ENCODE measurements at regions not wholly inside any gene's neighbourhood (a gene's known extent, or its start where the extent isn't known, plus 50 kb on each side); places are given as distances from the start of the nearest gene placed in this dataset.
"Not testable (repeated sequence)": the region's sequence is repeated elsewhere in the genome, so short reads cannot be mapped to it uniquely, and the experiment has no call there.

DNA sequence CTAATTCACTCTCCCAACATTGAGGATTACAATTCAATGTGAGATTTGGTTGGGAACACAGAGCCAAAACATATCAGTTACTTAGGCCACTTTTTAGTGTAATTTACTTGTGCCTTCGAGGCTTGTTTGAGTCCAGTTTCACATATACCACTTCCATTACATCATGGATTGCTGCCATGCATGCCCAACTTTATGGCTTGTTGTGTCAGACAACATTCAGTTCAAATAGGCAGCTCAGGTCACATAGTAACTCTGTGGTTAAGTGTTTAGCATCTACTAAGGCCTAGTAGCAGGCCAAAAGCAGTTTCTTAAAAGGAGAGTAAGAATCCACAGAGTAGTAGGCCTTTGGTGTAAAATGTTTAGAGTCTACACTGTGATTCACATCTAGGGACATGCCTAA lies 164.3 kb upstream of the GMNC start:
- Histone ChIP-seq H3K36me3 (ENCODE audit: insufficient read depth, low read length) (no peaks in the 10 kb centered on the region), H3K9ac (ENCODE audit: insufficient read length) (no peak overlapping the region), H3K4me3 (no peak overlapping the region), H3K9me3 (ENCODE audit: low read depth, low read length) (no peaks in the 10 kb centered on the region), H3K27ac (no peak overlapping the region)
- TF ChIP-seq EZH2 (IDR thresholded peaks at IDR 0.05): no peak
- no peak for TF ChIP-seq FOXP2 (optimal IDR thresholded peaks at IDR 0.05; ENCODE audit: control extremely low read depth, extremely low read length, insufficient read depth)
- no peak for TF ChIP-seq POLR2AphosphoS5 (IDR thresholded peaks at IDR 0.05; ENCODE audit: borderline replicate concordance, low read depth, low read length)
- DNase-seq (ENCODE audit: low read depth, low spot score): no peak

DNA sequence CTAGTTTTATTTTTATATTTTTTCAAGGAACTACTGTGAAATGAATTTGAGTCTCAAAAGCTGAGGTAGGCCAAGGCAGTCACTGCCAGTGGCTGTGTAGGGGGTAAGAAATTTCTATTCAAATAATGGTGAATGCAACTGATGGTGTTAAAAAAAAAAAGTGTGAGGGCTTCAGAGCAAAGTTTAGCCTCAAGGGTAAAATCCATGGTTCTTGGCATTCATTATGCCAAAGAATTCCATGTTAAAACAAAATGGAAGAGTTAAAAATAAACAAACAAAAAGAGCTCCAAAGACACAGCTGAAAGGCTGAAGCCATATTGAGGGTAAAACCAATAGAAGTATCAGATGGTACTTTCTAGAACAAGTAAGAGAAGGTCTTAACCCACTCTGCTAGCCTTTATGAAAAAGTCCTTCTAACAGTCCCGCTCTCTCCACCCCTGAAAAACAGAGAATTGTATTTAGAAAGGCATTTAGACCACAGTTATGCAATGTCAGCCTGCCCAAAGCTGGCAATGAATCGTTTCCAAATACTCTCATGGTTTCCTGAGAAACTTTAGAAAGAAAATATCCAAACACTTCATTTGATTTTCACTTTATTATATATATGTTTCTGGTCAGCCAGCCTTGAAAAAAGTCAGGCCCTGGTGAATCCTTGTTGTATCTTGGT lies 158.4 kb upstream of the GMNC start:
- H3K36me3 ChIP-seq (ENCODE audit: insufficient read depth, low read length): no peaks in the 10 kb centered on the region
- H3K9ac ChIP-seq (ENCODE audit: insufficient read length): no peak overlapping the region
- DNase-seq (ENCODE audit: low read depth, low spot score): no peak

DNA sequence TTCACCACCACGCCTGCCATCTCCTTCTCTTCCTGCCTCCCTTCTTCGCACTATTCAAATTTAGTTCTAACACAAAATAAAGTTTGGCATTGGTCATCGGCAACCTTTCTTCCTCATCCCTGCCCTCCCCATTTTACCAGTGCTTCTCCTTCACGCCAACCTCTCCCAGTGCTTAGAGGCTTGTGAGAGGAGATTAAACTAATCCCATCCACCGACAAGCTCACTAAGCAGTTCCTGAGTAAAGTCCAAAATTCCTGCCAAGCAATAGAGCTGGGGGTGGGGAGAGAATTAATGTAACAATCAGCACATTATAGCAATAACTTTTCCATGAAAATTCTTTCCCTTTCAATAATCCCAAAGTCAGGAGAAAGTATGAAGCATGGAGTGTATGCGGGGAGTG lies 157.4 kb upstream of the GMNC start:
- no peak overlapping the region for H3K9ac ChIP-seq (ENCODE audit: insufficient read length)
- no peak overlapping the region for H3K4me3 ChIP-seq
- H3K9me3 ChIP-seq (ENCODE audit: low read depth, low read length): no peaks in the 10 kb centered on the region
- TF ChIP-seq POLR2AphosphoS5 (IDR thresholded peaks at IDR 0.05; ENCODE audit: borderline replicate concordance, low read depth, low read length): no peak
- TF ChIP-seq FOXP2 (optimal IDR thresholded peaks at IDR 0.05; ENCODE audit: control extremely low read depth, extremely low read length, insufficient read depth): no peak
- no peak for TF ChIP-seq EZH2 (IDR thresholded peaks at IDR 0.05)
- DNase-seq (ENCODE audit: low read depth, low spot score): no peak
- no peaks in the 10 kb centered on the region for H3K36me3 ChIP-seq (ENCODE audit: insufficient read depth, low read length)
- no peak overlapping the region for H3K27ac ChIP-seq

More for the DNA sequence above, 158.4 kb upstream of the GMNC start:
- no peak overlapping the region for H3K4me3 ChIP-seq
- no peak overlapping the region for H3K27ac ChIP-seq
- TF ChIP-seq FOXP2 (optimal IDR thresholded peaks at IDR 0.05; ENCODE audit: control extremely low read depth, extremely low read length, insufficient read depth) (no peak), POLR2AphosphoS5 (IDR thresholded peaks at IDR 0.05; ENCODE audit: borderline replicate concordance, low read depth, low read length) (no peak), EZH2 (IDR thresholded peaks at IDR 0.05) (no peak)
- H3K9me3 ChIP-seq (ENCODE audit: low read depth, low read length): no peaks in the 10 kb centered on the region

DNA sequence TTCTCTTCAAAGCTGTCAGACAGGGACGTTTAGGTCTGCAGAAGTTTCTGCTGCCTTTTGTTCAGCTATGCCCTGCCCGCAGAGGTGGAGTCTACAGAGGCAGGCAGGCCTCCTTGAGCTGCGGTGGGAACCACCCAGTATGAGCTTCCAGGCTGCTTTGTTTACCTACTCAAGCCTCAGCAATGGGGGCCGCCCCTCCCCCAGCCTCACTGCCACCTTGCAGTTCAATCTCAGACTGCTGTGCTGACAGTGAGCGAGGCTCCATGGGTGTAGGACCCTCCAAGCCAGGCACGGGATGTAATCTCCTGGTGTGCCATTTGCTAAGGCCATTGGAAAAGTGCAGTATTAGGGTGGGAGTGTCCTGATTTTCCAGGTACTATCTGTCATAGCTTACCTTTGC lies 153.5 kb upstream of the GMNC start:
- H3K27ac ChIP-seq; DNase-seq (ENCODE audit: low read depth, low spot score); H3K9me3 ChIP-seq (ENCODE audit: low read depth, low read length); H3K4me3 ChIP-seq; H3K36me3 ChIP-seq (ENCODE audit: insufficient read depth, low read length); H3K9ac ChIP-seq (ENCODE audit: insufficient read length): not testable (repeated sequence)

DNA sequence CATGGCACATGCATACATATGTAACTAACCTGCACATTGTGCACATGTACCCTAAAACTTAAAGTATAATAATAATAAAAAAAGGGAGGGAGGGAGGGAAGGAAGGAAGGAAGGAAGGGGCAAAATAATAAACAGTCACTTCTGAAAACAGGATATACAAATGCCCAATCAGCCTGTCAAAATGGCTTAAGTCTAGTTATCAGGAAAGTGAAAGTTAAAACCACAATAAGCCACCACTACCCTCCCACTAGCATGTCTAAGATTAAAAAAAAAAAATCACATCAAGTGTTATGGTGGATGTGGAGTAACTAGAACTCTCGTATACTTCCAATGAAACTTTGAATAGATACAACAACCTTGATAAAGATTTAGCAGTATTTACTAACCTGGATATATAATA lies 145.6 kb upstream of the GMNC start:
- H3K27ac ChIP-seq: no peak overlapping the region
- DNase-seq (ENCODE audit: low read depth, low spot score): no peak
- no peak for TF ChIP-seq EZH2 (IDR thresholded peaks at IDR 0.05)
- no peaks in the 10 kb centered on the region for H3K36me3 ChIP-seq (ENCODE audit: insufficient read depth, low read length)
- no peaks in the 10 kb centered on the region for H3K9me3 ChIP-seq (ENCODE audit: low read depth, low read length)
- no peak overlapping the region for H3K4me3 ChIP-seq
- no peak overlapping the region for H3K9ac ChIP-seq (ENCODE audit: insufficient read length)

DNA sequence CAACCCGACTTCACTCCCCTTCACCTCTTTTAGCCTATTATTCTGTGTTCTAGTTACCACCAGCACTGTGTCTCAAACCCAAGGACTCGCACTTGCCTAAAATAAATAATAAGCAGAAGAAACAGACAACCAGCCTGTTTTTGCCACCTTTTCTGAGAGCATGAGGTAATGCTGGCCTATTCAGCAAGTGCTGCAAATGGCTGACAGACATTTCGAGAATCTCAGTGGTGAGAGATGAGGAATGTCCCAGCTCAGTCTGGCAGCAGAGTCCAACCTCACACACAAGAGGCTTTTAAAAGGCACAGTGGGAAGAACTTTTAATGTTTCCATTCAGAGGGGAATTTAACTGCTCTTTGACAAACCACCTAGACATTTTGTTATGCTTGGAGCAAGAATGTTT lies 143.3 kb upstream of the GMNC start:
- Histone ChIP-seq H3K9ac (ENCODE audit: insufficient read length) (no peak overlapping the region), H3K36me3 (ENCODE audit: insufficient read depth, low read length) (no peaks in the 10 kb centered on the region), H3K4me3 (no peak overlapping the region), H3K27ac (no peak overlapping the region), H3K9me3 (ENCODE audit: low read depth, low read length) (no peaks in the 10 kb centered on the region)
- no peak for DNase-seq (ENCODE audit: low read depth, low spot score)
- TF ChIP-seq POLR2AphosphoS5 (IDR thresholded peaks at IDR 0.05; ENCODE audit: borderline replicate concordance, low read depth, low read length) (no peak), EZH2 (IDR thresholded peaks at IDR 0.05) (no peak), FOXP2 (optimal IDR thresholded peaks at IDR 0.05; ENCODE audit: control extremely low read depth, extremely low read length, insufficient read depth) (no peak)

DNA sequence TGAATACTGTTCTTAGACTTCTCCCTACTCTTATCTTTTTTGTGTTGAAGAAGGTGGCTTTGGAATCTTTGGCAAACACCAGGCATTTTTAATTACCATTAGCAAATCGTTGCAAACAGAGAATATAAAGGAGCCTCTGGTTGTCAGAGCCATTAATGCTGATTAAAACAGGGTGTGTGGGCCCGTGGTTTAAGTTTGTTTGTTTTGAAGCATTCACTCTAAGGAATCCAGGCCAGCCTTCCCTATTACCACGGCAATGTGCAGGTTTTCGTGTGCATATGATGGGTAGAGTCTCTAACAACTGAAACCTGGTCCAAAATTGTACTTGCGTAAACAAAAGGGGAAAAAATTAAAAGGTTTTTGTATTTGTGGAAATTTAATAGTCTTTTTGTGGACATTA lies 141.2 kb upstream of the GMNC start:
- Histone ChIP-seq H3K27ac (no peak overlapping the region), H3K9me3 (ENCODE audit: low read depth, low read length) (no peaks in the 10 kb centered on the region), H3K4me3 (no peak overlapping the region), H3K9ac (ENCODE audit: insufficient read length) (no peak overlapping the region), H3K36me3 (ENCODE audit: insufficient read depth, low read length) (no peaks in the 10 kb centered on the region)
- no peak for TF ChIP-seq FOXP2 (optimal IDR thresholded peaks at IDR 0.05; ENCODE audit: control extremely low read depth, extremely low read length, insufficient read depth)
- no peak for TF ChIP-seq EZH2 (IDR thresholded peaks at IDR 0.05)
- TF ChIP-seq POLR2AphosphoS5 (IDR thresholded peaks at IDR 0.05; ENCODE audit: borderline replicate concordance, low read depth, low read length): no peak
- DNase-seq (ENCODE audit: low read depth, low spot score): no peak

DNA sequence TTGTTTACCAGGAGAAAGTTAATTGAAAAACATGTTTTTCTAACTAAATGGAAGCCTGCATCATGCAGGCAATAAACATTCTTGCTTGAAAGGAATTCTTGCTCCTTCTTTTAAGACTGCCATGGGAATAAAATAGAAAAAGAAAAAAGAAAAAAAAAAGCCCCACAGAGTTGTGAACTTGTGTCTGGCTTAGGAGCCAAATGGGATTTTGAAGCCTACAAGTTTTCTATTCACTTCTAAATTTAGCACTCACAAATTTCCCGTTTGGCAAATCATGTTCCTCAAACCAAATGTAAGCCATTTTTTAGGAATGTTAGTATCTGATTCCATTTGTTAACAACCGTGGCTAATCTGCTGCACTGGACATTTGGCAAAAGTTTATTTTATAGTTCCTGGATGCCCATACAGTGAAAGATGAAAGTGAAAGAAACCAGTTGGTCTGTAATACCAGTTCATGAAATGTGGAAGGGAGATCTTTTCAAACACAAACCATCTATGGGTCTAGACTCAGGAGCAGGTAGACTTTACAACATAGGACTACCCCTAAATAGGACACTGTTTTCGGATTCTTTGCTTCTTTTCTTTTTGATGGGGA lies 133.8 kb upstream of the GMNC start:
- Histone ChIP-seq H3K36me3 (ENCODE audit: insufficient read depth, low read length) (no peaks in the 10 kb centered on the region), H3K9ac (ENCODE audit: insufficient read length) (no peak overlapping the region), H3K27ac (no peak overlapping the region), H3K4me3 (no peak overlapping the region), H3K9me3 (ENCODE audit: low read depth, low read length) (no peaks in the 10 kb centered on the region)
- TF ChIP-seq EZH2 (IDR thresholded peaks at IDR 0.05) (no peak), POLR2AphosphoS5 (IDR thresholded peaks at IDR 0.05; ENCODE audit: borderline replicate concordance, low read depth, low read length) (no peak), FOXP2 (optimal IDR thresholded peaks at IDR 0.05; ENCODE audit: control extremely low read depth, extremely low read length, insufficient read depth) (no peak)
- no peak for DNase-seq (ENCODE audit: low read depth, low spot score)

DNA sequence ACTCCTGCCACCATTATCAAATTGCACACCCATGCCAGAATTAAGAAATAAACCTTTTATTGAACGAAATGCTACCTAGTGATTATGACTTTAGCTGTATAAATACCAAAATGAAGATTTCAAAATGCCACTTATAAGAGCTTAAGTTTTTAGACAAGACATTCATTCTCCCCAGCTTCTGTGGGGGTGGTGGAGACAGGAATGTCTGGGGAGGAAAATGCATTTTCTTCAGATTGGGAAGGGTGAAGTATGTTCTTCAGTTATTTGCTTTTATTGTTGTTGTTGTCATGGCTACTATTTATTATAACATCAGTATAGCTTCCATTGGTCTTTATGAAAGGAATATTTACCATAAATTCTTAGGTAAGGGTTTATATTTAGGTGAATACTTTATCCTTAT lies 132.7 kb upstream of the GMNC start:
- DNase-seq (ENCODE audit: low read depth, low spot score): no peak
- TF ChIP-seq POLR2AphosphoS5 (IDR thresholded peaks at IDR 0.05; ENCODE audit: borderline replicate concordance, low read depth, low read length) (no peak), EZH2 (IDR thresholded peaks at IDR 0.05) (no peak), FOXP2 (optimal IDR thresholded peaks at IDR 0.05; ENCODE audit: control extremely low read depth, extremely low read length, insufficient read depth) (no peak)

More for the DNA sequence above, 132.7 kb upstream of the GMNC start:
- Histone ChIP-seq H3K27ac (no peak overlapping the region), H3K9ac (ENCODE audit: insufficient read length) (no peak overlapping the region), H3K4me3 (no peak overlapping the region), H3K9me3 (ENCODE audit: low read depth, low read length) (no peaks in the 10 kb centered on the region), H3K36me3 (ENCODE audit: insufficient read depth, low read length) (no peaks in the 10 kb centered on the region)

Measured in SK-N-MC (cell line).